GM04504 (cell line): ENCODE measurements at regions not wholly inside any gene's neighbourhood (a gene's known extent, or its start where the extent isn't known, plus 50 kb on each side); places are given as distances from the start of the nearest gene placed in this dataset.

Source experiments
- DNase-seq: peaks from one replicate; pipeline ENCODE4 v3.0.0-alpha.2; 2012; ENCODE audit warnings: low read depth

DNA sequence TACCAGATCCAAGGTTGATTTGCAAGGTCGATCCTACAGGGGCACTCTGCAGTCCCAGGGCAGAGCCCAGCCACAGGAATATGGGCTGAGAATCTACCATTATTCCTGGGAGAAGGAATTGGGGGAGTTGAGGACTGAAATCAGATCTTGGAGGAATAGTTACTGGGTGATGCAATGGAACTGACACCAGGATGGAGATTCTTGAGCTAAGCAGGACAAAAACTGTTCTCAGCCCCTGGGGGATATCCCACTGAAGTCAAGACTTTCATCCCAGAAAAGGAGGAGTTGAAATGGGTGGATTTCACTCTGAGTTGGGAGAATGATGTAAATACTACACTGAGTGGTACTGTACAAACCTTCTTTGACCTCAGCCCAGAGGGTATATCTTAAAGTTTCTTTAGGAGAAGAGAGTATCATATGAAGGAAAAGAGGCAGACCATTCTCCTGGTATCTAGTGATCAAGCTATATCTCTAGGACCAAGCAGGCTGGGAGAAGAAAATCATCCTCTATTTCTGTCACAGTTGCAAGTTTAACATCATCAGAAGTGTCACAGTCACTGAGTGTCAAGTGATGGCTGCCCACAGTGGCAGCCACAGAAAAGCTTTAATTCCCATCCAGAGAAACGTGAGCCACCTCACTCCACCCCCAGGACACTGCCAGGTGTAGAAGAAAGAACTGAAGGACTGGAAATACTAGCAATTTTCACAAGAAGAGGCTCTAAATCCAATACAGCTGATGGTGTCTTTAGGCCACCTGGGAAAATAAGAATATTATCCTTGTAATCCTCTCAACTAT, 181.9 kb downstream of the NUAK1 start:
- DNase-seq = no peak

- DNase-seq = no peak
Measured at GRCh38 chr12:105960319-105961083, 178.3 kb downstream of the NUAK1 start.

GRCh38 chr12:105961821-105962671, 176.7 kb downstream of the NUAK1 start:
- DNase-seq = no peak

DNA sequence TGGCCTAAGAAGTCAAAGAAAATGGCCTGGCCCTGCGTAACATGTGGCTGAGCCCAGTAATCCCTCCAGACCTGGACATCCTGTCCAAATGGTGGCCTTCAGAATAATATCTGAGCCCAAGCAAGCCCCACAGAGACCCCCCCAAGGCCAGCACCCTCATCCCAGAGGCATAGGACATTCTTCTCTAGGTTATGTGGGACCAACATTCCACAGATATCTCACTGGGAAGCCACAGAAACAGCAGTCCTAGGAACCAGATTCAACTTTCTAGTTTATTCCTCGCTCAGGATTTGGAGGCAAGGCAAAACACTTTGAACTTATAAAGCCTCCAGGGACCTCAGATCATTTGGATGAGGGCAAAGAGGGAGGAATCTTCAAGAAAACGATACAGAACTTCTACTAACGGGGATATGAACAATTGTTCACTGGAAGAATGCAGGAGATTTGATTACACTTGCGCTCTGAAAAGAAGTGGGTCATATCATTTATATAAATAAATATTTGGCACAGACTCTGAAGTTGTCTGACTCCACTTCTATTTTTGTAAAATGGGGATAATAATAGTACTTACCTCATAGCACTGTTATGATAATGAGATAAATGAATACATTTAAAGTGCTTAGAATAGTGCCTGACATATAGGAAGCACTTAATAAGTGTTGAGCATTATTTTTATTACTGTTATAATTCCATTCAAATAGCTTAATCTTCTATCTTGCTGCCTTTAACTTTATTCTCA, 171.5 kb downstream of the NUAK1 start:
- DNase-seq = no peak

- DNase-seq = no peak
Measured at GRCh38 chr12:105968025-105968424, 170.7 kb downstream of the NUAK1 start.

DNA sequence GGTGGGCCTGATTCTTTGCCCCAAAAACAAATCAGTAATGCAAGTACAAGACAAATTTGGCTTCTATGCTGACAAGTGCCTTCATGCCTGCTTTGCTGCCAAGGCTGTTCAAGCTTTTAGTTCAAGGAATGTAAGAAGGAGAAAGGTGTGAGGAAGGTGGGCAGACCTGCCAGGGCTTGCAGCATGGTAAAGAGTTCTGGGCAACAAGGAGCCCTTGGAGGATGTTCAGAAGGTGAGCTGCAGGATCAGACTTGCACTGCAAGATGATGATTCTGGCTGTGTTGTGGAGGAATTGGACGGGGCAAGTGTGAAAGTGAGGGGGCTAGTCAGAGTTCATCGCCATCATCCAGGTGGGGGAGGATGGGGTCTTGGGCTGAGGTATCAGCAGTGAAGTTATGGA, 167.9 kb downstream of the NUAK1 start:
- no peak for DNase-seq

DNA sequence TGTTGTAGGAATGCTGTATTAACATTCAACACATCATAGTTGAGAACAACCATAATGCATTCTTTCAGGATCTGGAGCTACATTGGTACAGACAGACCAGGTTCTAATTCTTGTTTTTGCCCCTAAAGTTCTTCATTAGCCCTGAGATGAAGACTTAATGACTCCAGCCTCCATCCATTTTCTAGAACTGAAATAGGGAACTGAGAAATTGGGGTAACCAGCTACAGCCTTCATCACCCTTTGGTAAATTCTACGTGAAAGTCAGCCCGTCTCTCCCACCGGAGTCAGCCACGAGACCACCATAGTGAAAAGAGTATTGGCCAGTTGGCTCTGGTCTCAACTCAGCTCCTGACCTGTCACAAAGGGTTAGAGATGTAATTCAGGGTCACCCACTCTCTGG, 164.0 kb downstream of the NUAK1 start:
- no peak for DNase-seq

GRCh38 chr12:105975351-105975750, 163.4 kb downstream of the NUAK1 start:
- DNase-seq = no peak

GRCh38 chr12:105977236-105977635, 161.5 kb downstream of the NUAK1 start:
- no peak for DNase-seq

GRCh38 chr12:105977652-105978051, 161.1 kb downstream of the NUAK1 start:
- DNase-seq = peak; percentile 71

- no peak for DNase-seq
Measured at GRCh38 chr12:105978276-105978675, 160.5 kb downstream of the NUAK1 start.

DNA sequence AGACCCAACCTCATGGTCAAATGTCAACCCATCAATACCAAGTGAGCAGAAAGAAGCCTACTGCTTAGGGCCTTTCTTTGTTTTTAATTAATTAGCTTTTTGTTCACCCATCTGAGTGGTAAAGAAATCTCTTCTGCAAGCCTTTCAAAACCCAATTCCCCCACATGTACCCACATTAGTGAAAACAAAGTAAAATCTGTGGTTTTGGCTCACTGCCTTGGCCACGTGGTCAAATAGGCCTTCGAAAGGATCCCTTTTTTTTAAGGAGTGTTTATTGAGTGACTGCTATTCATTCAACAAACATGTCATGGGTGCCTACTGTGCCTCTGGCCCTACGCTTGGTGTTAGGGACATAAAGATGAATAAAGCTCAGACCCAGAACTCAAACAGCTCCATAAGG, 160.1 kb downstream of the NUAK1 start:
- no peak for DNase-seq

DNA sequence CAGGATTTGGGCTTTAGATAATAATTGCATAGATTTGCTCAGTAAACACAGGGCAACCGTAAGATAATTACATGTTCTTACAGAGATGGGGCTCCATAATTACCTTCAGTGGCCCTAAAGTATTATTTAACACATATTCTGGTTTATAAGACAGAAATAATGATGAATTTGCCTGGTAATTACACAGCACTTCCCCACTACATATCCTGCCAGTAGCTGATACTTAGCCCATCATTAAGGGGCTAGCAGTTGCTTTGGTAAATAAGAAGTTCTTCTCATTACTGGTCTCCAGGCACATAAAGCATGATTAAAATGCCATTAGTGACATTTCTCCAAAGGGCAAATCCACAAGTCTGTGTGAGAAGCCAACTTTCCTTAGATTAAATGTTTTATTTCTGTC, 158.7 kb downstream of the NUAK1 start:
- no peak for DNase-seq

GRCh38 chr12:105980533-105980932, 158.2 kb downstream of the NUAK1 start:
- DNase-seq = no peak

- no peak for DNase-seq
Measured at GRCh38 chr12:105982022-105982421, 156.7 kb downstream of the NUAK1 start.

DNA sequence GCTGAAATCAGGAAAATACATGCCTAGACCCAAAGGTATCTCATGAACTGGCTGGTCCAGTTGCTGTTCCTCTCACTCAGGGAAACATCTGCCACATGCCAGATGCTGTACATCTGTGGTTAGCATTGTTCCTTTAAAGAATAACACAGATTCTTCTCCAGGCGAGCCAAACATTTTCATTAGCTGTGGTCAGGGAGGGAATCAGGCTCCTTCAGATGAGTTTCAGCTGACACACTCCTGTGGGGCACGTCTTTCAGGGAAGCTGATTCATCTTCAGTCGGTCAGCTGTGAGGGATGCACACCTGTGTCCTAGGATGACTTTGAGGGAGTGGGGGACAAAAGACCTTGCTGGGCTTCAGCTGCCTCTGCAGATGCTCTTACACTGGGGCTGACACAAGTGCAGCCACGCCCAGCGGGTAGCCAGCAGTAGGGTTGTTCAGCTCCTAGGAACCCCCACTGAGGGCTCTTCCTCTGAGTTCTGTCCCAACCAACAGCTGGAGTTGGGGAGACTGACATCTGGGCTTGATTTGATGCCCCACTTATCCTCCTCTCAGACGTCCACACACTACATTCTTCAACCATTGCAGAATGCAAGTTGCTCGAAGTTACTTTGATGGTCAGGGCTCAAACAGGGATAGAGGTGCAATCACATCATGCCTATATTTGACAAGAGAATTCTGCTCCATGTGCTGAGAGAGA, 155.0 kb downstream of the NUAK1 start:
- DNase-seq = peak; percentile 79

DNA sequence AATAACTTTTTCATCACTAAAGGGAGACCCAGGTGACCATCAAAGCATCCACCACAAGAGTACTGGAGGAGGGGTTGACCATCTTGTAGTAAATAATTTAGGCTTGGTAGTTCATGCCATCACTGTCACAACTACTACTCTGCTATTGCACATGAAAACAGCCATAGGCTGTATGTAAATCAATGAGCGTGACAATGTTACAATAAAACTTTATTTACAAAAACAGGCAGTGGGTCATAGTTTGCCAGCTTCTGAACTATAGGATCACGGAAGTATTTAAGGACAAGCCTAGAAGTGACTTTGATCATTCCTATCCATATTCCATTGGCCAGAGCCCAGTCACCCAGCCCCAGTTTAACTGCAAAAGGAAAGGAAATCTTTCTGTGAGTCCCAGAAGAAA, 153.4 kb downstream of the NUAK1 start:
- DNase-seq = no peak

GRCh38 chr12:105986779-105987684, 151.7 kb downstream of the NUAK1 start:
- DNase-seq = peak; percentile 81

DNA sequence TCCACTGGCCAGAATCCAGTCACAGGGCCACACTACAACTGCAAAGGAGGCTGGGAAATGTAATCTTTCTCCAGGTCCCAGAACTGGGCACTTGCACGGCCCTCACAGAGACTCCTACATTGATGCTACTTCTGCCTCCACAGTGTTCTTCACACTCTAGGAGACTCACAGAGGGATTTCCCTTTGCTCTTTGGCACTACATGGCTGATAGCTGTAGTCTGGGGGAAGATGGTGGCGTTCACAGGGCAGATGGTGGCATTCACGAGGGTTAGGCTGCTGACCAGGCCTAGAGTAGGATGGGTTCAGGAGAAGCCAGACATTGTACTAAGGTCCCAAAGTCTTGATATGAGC, 151.1 kb downstream of the NUAK1 start:
- DNase-seq = no peak
